CD4-positive, alpha-beta T cell treated with Interleukin-21 for 1 hour (primary cell): ENCODE measurements at regions not wholly inside any gene's neighbourhood (a gene's known extent, or its start where the extent isn't known, plus 50 kb on each side); places are given as distances from the start of the nearest gene placed in this dataset.
"Not testable (repeated sequence)": the region's sequence is repeated elsewhere in the genome, so short reads cannot be mapped to it uniquely, and the experiment has no call there.

Experiments
- DNase-seq: peaks from one replicate; pipeline ENCODE4 v3.0.0-alpha.2; 2020

- no peak for DNase-seq
Measured at GRCh38 chr5:17088051-17088450, 129.4 kb upstream of the BASP1 start.

- no peak for DNase-seq
Measured at GRCh38 chr5:17089001-17089400, 128.4 kb upstream of the BASP1 start.

GRCh38 chr5:17089690-17090089, 127.7 kb upstream of the BASP1 start:
- no peak for DNase-seq

GRCh38 chr5:17090839-17091238, 126.6 kb upstream of the BASP1 start:
- DNase-seq: no peak

GRCh38 chr5:17094830-17095229, 122.6 kb upstream of the BASP1 start:
- no peak for DNase-seq

- DNase-seq: no peak
Measured at GRCh38 chr5:17096952-17097695, 120.3 kb upstream of the BASP1 start.

GRCh38 chr5:17099946-17100345, 117.5 kb upstream of the BASP1 start:
- DNase-seq: no peak

GRCh38 chr5:17103461-17103860, 114.0 kb upstream of the BASP1 start:
- DNase-seq: no peak

- DNase-seq: no peak
Measured at GRCh38 chr5:17105744-17106418, 111.5 kb upstream of the BASP1 start.

GRCh38 chr5:17106521-17106920, 110.9 kb upstream of the BASP1 start:
- no peak for DNase-seq

GRCh38 chr5:17112091-17112716, 105.2 kb upstream of the BASP1 start:
- DNase-seq: not testable (repeated sequence)

- no peak for DNase-seq
Measured at GRCh38 chr5:17113174-17113958, 104.1 kb upstream of the BASP1 start.

GRCh38 chr5:17114233-17114632, 103.2 kb upstream of the BASP1 start:
- DNase-seq: no peak

GRCh38 chr5:17114715-17115599, 102.5 kb upstream of the BASP1 start:
- DNase-seq: no peak

- no peak for DNase-seq
Measured at GRCh38 chr5:17115855-17116254, 101.6 kb upstream of the BASP1 start.

- peak; percentile 36 for DNase-seq
Measured at GRCh38 chr5:17118631-17119030, 98.8 kb upstream of the BASP1 start.

- DNase-seq: no peak
Measured at GRCh38 chr5:17120209-17120608, 97.2 kb upstream of the BASP1 start.

GRCh38 chr5:17121776-17122175, 95.7 kb upstream of the BASP1 start:
- DNase-seq: no peak

- DNase-seq: no peak
Measured at GRCh38 chr5:17123010-17123409, 94.4 kb upstream of the BASP1 start.

- DNase-seq: not testable (repeated sequence)
Measured at GRCh38 chr5:17123773-17124172, 93.7 kb upstream of the BASP1 start.

GRCh38 chr5:17127743-17128231, 89.6 kb upstream of the BASP1 start:
- DNase-seq: no peak
